Kidney epithelial cell (primary cell): ENCODE measurements at regions not wholly inside any gene's neighbourhood (a gene's known extent, or its start where the extent isn't known, plus 50 kb on each side); places are given as distances from the start of the nearest gene placed in this dataset.

ENCODE experiments used
- DNase-seq: peaks from one replicate; pipeline ENCODE4 v3.0.0-alpha.2; 2010; ENCODE audit warnings: low read depth
- H3K27me3 ChIP-seq: 2 replicates; pipeline ENCODE4 v1.6.0; 2011; ENCODE audit warnings: low read length; ENCODE audit not compliant: control insufficient read depth, insufficient read depth
- H3K36me3 ChIP-seq: 2 replicates; pipeline ENCODE4 v1.5.1; 2011; ENCODE audit warnings: low read length; ENCODE audit not compliant: control insufficient read depth, insufficient read depth
- H3K4me3 ChIP-seq: 2 replicates; pipeline ENCODE4 v1.5.1; 2011; ENCODE audit warnings: low read depth, mild to moderate bottlenecking, control low read depth, low read length
- TF ChIP-seq, protein P1 (sequence below): IDR thresholded peaks from 2 replicates; pipeline ENCODE4 v1.5.1; 2011; ENCODE audit warnings: mild to moderate bottlenecking, moderate library complexity, low read length, control low read depth, inconsistent platforms; ENCODE audit not compliant: insufficient read depth, poor library complexity, severe bottlenecking

- DNase-seq = no peak
- H3K36me3 ChIP-seq = no peaks in the 10 kb centered on the region
- no peaks in the 10 kb centered on the region for H3K27me3 ChIP-seq
- no peak overlapping the region for H3K4me3 ChIP-seq
- TF ChIP-seq, protein P1, sequence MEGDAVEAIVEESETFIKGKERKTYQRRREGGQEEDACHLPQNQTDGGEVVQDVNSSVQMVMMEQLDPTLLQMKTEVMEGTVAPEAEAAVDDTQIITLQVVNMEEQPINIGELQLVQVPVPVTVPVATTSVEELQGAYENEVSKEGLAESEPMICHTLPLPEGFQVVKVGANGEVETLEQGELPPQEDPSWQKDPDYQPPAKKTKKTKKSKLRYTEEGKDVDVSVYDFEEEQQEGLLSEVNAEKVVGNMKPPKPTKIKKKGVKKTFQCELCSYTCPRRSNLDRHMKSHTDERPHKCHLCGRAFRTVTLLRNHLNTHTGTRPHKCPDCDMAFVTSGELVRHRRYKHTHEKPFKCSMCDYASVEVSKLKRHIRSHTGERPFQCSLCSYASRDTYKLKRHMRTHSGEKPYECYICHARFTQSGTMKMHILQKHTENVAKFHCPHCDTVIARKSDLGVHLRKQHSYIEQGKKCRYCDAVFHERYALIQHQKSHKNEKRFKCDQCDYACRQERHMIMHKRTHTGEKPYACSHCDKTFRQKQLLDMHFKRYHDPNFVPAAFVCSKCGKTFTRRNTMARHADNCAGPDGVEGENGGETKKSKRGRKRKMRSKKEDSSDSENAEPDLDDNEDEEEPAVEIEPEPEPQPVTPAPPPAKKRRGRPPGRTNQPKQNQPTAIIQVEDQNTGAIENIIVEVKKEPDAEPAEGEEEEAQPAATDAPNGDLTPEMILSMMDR = no peak
Measured at GRCh38 chr4:43286137-43286536, 393.6 kb downstream of the GRXCR1 start.

DNA sequence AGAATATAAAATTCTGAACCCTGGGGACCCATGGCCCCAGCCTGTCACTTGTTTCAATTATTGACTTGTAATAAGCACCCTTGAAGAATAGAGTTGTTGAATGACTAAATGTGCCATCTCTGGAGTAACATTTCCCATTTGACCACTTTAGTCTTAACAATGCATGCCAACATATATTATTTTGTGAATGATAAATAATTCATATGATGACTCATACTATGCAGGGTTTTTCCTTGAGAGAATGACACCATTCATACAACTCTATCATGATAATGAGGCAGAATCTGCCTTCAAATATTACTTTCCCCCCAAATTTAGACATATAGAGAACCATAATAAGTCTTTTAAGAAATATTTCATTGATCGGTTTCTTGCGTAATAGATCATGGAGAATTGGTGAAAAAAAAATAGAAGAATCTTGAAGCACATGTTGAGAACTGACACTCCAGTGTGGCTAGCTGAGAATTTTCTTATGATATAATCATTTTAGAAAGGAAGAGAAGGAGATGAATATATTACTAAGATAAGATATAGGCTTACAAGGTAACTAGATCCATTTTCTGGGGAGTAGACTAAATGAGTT is 404.5 kb downstream of the GRXCR1 start:
- no peak for DNase-seq
- no peaks in the 10 kb centered on the region for H3K36me3 ChIP-seq
- TF ChIP-seq, protein P1 = no peak
- H3K27me3 ChIP-seq = no peaks in the 10 kb centered on the region
- no peak overlapping the region for H3K4me3 ChIP-seq

DNA sequence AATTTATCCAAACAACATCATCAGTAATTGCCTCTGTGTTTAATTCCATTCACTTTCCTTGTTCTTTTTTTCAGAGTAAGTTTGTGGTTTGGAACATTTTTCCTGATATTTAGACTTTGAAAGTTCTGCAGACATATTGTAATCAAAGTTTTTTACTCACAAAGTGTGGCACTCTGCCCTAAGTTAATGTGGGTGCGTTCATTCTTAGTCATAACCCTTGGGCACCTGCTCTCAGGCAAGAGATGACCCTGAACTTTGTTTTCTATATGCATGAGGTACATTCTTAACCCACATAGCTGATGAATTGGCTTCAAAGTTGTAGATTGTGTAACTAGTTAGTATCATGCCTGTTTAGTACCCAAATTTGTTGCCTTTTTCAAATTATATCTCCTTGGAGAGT is 424.3 kb downstream of the GRXCR1 start:
- no peak for DNase-seq
- H3K36me3 ChIP-seq = no peaks in the 10 kb centered on the region
- H3K27me3 ChIP-seq = no peaks in the 10 kb centered on the region
- TF ChIP-seq, protein P1 = no peak
- H3K4me3 ChIP-seq = no peak overlapping the region

GRCh38 chr4:43325220-43325967 is 432.9 kb downstream of the GRXCR1 start:
- no peaks in the 10 kb centered on the region for H3K27me3 ChIP-seq
- no peaks in the 10 kb centered on the region for H3K36me3 ChIP-seq
- TF ChIP-seq, protein P1 = no peak
- DNase-seq = no peak
- H3K4me3 ChIP-seq = no peak overlapping the region

- Histone ChIP-seq H3K27me3 (no peaks in the 10 kb centered on the region), H3K36me3 (no peaks in the 10 kb centered on the region), H3K4me3 (no peak overlapping the region)
- TF ChIP-seq, protein P1 = no peak
- DNase-seq = no peak
Measured at GRCh38 chr4:43330288-43330687, 437.8 kb downstream of the GRXCR1 start.
